Stimulated activated CD4-positive, alpha-beta T cell treated with anti-CD3 and anti-CD28 coated beads, Interleukin-4, amount 100 ng/mL, for 1 hour (primary cell): ENCODE measurements at regions not wholly inside any gene's neighbourhood (a gene's known extent, or its start where the extent isn't known, plus 50 kb on each side); places are given as distances from the start of the nearest gene placed in this dataset.

ENCODE experiments used
- DNase-seq: peaks from one replicate; pipeline ENCODE4 v3.0.0-alpha.2; 2020

DNA sequence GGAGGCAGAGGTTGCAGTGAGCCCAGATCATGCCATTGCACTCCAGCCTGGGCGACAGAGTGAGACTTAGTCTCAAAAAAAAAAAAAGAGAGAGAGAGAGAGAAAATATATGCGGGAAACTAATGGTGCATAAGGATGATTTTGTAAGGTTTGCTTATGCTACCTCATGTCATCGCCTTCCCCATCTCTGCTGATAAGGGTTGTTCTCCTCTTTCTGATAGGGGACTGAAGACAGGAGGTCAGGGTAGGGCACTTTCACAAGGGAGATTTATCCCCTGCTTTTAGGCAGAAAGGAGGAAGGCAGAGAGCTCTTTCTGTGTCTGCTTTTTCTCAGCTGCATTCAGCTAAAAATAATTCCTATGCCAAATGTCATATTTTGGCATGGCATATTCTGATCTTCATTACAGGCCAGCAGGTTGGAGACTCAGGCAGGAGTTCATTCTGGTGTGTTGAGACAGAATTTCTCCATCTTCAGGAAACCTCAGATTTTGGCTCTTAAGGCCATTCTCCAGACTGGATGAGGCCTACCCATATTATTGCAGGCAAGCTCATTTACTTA lies 220.2 kb downstream of the AUH start:
- no peak for DNase-seq

DNA sequence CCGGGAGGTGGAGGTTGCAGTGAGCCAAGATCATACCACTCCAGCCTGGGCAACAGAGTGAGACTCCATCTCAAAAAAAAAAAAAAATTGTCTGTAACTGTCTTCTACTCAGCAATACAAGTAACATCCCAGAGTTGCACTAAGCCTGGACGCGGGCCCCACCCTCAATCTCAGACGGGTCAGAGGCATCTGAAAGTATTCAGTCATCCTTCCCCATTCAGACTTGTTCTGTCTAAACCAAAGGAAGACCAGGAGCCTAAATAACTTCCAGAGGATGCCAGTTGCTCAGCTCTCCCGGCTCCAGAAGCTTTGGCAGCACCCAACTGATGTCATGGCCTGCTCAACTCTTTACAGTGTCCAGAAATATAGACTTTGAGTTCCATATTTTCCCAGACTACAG lies 218.6 kb downstream of the AUH start:
- DNase-seq, result no peak

DNA sequence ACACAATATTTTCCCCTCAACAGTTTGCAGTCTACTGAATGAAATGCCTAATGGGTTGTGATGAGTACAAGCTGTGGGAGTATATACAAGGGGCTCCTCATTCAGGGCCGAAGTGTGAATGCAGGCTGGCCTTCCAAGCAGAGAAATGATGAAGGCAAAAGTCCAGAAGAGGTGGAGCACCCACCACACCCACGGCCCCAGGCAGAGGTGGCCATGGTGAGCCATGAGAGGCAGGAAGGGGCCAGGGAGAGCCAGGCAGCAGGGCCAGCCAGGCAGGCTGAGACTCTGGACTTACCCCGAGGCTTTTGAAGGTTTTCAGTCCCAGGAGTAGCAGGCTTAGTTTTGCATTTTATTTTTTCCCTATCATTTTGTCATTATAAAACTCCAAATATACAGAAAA lies 218.1 kb downstream of the AUH start:
- DNase-seq, result no peak

DNA sequence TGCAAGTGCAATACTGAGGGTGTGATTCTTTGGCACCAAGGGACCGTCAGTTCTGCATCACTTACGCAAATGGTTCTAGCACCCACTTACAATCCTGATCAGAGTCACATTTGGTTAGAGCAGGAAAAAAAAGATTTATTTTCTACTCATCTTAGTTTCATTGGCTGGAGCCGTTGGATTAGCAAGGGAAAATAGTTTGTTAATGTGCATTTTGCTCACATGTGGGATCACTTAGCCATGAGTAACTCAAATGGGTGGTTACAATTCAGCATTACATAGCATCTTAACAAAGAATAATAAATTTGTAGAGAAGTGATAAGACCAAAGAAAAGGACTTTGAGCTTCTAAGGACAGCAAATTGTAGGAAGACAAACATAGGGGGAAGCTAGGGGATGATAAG lies 216.9 kb downstream of the AUH start:
- no peak for DNase-seq

DNA sequence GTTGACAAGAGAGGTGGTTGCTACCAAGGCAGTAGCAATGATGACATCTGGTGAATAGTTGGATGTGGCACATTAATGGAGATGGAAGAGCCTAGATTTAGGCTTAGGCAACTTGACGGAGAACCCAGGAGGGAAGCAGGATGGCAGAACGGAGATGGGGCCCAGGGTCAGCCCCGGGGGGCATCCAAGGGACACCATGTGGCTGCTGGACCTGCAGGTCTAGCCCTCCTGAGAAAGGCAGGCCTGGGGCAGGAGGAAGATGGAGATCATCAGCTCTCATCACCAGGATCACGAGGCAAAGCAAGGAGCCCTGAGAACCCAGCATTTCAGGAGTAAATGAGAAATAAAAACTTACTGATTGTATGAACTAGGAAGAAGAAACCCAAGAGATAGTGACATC lies 216.2 kb downstream of the AUH start:
- DNase-seq, result no peak

DNA sequence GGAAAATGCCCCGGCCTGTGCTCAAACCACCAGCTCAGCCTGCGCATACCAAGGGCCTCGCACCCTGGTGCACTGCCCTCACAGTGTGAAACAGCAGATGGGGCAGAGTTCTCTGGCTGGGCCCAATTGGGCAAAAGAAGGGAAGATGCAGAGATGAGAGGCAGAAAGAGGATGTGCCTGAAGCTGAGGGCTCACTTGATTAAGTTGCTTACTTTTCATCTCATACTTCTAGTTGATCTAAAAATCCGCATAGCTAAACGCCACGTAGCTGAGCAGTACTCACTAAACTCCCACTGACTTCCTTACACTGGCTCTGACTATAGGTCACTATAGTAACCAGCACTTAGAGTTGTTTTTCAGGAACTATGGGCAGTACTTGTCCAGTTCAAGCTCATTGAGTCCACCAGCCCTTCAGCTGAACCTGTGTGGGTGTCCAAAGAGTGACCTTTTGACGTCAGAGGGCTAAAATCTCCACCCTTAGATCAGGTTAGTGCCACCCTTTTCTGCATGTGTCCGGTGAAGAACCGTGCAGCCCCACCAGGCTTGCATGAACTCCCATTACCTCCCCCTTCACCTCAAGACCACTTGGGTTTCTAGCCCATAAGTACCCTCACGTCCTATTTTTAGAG lies 215.2 kb downstream of the AUH start:
- no peak for DNase-seq

DNA sequence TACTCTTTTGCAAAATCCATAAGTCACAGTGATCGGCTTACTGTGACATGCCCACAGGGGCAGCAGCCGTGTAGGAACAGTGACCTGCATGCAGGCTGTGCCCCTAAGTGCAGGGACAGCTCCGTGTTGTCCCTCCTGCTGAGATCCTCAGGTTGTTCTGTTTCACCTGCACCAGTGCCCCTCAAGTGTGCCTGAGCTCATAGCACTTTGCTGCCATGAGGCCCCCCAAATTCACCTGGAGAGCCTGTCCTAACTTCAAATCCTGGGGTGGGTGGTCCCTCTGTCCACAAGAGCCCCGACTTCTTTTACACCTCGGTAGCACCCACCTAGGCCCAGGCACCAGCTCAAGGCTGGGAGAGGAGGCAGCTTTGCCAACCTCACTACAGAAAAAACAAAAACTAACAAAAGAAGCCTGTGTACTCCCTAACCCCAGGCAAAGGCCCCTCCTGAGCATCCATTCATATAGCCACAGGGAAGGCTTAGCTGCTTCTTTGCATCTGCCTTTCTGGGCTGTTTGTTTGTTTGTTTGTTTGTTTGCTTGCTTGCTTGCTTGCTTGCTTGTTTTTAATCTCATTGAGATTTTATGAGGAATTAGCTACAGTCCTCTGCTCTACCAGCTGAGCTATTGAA lies 214.5 kb downstream of the AUH start:
- no peak for DNase-seq

DNA sequence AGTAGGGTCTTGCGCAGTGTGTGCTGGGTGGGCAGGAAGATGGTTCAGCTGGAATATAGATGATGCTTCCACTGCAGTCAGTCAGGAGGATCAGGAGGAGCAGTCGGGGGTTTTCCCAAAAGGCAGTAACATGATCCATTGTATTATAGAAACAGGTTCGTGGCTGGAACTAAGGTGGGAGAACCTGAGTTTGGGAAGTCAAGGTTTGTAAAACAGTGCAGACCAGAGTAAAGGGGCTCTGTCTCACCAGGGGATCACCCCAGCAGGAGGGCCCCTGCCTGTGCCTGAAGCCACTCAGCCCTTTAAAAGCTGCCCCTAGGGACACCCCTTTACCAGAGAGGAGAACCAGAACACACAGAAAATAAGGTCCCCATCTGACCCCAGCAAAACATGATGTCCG lies 213.4 kb downstream of the AUH start:
- DNase-seq, result no peak

DNA sequence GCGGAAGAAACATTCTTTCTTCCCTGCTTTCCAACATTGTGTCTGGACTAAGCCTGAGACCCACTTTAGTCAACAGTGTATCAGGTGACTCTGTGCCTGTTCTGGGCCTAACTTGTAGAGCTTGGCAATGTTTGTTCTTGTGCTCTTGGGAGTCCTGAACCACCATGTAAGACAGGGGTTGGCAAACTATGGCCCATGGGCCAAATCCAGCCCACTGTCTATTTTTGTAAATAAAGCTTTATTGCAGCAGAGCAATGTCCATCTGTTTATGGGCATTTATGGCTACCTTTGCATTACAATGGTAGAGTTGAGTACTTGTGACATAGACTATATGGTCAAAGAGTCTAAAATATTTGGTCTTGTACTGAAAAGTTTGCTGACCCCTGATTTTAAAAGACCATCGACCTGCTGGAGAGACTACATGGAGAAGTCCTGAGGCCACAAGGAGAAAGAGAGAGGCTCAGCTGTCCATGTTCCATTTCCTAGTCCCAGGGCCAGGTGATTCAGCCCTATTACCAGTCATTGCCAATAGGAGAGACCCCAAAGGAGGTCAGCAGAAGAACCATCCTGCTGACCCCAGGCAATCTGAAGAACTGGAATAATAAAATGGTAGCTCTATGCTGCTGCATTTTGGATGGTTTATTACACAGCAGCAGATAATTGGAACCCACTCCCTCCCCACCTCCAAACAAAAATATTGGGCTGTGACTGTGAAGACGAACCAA lies 211.3 kb downstream of the AUH start:
- DNase-seq, result no peak

DNA sequence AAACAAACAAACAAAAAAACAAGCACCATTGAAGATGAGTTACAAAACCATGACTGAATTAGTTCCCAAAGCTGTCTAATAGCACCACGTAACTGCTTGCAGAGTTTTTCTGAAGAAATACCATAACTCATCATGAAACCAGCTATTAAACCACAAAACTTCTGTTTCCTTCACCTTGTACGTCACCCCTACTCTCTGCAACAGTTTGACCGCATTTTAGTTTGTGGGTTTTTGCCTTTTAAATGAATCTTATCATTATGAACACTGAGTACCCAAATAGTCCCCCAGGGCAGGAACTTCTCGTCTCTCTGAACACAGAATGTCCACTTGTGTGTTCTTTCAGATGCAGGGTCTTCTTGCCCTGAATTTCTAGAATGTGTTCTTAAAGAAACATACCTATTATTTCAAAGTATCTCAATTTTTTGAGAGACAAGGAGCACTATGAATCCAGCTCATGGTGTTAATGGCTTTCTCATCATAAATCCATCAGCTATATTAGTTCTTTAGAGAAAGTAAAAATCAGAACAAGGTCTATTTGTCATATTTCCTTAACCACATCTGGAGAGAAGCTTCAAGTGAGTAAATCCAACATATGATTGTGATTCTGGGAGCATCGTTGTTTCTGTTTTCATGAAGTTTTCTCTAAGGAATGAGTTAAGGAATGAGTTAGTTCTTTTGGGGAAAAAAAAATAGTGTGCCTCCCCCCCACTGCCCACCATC lies 210.6 kb downstream of the AUH start:
- DNase-seq, result no peak

DNA sequence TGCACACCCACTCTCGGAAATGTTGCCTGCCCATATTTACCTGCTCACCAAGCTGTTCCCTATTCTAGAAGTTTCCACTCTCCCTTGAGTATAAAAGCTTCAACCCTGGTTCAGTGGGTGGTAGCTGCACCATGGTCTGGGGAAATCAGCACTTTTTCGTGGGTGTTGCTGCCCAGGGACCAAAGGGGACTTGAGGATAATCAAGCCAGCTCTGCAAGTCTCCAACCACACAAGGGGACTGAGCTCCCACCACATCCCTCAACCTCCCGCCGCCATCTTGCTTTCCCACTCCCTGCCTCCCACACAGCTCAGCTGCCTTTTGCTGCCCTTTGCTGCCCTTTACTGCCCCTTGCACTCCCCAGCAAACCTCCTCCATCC lies 210.0 kb downstream of the AUH start:
- DNase-seq, result no peak

DNA sequence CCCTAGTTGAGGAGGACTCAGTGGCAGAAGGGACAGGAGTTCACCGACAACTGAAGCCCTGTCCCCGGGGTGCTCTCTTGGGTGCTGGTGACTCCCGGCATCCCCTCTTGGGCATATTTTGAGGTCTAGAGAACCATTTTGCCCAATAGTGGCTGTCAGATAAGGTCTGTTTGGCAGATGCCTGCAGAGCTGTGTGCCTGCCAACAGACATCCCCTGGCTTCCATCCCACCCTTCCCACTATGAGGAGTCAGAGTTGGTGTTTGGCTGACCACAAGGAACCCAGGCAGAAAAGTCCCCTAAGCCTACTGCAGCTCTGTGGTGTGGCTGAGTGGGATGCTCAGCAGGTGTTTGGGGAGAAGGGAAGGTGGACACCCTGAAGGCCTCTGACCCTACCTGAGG lies 207.0 kb downstream of the AUH start:
- no peak for DNase-seq

DNA sequence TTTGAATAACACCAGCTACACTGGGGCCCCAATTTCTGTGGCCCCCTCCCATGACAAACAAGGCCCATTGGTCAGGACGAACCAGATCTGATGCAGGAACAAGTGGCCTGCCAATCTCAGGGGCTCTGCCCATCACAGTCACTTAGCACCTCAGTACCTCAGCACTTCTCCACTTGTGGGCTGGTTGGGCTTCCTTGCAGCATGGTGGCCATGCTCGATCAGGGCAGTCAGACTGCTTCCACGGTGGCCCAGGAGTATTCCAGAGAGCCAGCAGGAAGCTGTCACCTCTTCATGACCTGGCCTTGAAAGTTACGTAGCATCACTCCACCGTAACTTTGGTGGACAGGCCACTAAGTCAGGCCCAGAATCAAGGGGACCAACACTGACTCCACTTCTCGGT lies 206.5 kb downstream of the AUH start:
- no peak for DNase-seq

DNA sequence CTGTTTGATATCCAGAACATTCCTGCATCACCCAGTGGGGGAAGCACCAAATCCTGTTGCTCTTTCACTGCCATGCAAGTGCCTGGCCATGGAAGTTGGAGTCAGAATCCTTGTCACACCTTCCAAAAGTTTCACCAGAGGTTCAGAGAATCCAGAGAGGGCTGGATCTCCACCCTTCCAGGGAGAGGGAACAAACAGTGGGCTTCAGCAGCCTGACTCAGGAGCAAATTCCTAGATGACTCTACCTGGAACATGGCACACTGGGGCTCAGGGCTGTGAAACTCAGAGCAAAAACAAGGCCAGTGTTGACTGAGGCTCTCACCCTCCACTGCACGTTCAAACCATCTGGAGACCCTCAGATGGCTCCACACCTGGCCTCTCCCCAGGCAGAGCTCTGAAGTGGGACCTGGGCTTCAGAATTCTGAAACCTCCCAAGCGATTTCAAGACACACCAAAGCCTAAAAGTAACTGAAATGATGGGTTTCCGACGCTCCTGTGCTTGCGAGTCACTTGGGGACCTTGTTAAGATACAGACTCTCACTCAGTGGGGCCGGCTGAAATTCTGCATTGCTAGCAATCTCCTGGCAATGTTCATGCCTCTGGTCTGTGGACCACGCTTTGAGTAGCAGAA lies 205.9 kb downstream of the AUH start:
- no peak for DNase-seq

DNA sequence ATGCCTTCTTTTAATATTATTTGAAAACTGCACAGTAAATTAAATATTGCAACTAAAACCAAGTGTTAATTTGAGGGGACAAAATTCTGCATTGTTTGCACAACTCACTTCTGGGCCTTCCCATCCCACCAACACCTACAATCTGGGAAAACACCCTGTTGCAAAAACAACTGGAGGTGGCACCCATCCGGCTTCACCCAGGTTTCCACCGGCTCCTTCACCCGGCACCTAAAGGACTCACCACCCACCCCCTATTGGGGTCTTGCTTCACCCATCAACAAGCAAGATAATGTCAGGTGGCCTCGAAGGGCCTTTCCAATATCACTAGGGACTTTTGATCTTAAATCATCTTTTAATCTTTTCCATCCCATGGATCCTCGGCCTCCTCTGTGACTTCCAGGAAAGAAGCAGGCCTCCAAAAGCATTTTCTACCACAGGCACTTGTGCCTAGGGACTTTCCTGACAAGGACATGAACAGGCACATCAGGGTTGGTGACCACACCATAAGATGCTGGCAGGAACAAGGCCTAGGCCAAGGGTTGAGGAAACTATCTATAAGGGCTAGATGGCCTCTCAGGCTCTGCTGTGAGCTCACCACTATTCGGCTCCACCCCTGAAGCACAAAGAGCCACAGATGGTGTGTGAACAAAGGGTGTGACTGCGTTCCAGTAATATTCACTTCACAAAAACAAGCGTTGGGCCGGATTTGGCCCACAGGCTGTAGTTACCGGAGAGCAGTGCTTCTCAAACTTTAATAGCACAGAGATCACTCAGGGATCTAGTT lies 205.1 kb downstream of the AUH start:
- no peak for DNase-seq

DNA sequence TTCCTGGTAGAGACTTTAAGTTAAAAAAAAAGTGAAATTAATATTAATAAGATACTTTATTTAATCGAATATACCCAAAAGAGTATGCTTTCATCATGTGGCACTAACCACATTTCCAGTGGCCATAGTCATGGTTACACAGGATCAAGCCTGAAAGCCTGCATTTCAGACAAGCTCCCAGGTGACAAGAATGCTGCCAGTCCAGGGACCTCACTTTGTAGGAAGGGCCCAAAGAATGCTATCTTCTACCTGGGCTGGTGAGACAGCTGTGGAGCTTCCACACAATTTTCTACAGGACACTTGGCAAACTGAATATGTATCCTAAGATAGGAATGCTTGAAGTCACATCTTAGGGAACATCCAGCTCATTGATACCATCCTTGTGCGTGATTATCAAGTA lies 203.8 kb downstream of the AUH start:
- no peak for DNase-seq

DNA sequence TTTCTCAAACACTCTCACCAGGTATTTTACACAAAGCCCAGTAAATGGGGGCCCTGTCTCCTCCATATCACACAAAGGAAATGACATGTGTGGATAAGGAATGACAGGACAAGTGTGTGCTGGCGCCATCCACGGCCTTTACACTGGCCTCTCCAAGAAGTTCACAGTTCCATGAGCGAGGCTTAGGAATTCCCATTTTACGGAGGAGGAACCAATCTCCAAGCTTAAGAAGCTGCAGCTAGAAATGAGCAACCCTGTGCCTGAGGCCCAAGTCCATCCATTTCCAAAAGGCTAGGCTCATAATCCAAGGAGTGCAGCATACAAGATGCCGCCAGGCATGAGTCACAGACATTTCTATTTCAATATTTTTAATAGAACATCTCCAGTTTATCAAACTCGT lies 203.4 kb downstream of the AUH start:
- no peak for DNase-seq

DNA sequence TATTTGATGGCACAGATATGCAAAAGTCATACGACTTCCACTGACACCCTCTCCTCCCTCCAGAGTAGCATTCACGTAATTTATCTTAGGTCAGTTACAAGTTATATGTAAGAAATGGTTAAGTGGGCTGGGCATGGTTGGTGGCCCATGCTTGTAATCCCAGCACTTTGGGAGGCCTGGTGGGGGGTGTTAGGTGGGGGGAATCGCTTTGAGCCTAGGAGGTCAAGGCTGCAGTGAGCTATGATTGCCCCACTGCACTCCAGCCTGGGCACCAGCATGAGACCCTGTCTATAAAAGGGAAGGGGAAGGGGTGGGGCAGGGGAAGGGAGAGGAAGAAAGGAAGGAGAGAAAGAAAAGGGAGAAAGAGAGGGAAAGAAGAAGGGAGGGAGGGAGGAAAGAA lies 202.8 kb downstream of the AUH start:
- DNase-seq, result no peak

DNA sequence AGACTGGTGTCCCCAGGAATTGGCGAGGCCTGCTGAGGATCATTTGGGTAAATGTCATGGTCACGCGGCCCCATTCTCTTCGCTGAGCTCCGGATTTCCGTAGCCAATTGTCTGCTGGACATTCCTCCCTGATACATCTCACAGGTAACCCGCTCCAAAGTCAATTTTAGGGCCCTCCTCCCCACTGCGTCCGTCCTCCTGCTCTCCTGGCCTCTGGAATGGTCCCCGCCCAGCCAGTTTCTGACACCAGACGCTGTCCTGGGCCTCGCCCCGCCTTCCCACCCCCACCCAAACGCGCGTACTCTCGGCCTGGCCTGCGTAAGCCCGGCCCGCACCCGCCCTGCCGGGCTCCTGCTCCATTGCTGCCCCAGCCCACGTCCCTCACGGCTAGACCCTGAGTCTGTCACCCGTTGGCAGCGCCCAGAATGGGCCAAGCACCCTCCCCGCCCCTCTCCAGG lies 202.0 kb downstream of the AUH start:
- DNase-seq, result no peak

DNA sequence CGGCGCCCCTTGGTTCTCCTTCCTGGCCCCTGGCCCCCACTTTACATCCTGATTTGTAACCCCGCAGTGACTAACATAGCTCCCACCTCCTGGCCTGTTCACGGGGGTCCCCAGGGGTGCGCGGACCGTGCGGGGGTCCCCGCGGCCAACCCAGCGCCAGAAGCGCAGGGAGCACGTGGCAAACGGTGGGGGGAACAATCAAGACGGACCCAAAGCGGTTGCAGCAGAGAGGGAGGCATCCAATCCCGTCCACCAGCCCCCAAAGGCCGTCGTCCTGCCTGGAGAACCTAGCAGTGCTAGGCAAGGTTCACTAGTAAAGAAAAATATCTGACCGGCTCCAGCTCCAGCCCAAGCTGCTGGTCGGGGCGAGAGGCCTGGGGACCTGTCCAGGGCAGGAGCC lies 201.5 kb downstream of the AUH start:
- no peak for DNase-seq

DNA sequence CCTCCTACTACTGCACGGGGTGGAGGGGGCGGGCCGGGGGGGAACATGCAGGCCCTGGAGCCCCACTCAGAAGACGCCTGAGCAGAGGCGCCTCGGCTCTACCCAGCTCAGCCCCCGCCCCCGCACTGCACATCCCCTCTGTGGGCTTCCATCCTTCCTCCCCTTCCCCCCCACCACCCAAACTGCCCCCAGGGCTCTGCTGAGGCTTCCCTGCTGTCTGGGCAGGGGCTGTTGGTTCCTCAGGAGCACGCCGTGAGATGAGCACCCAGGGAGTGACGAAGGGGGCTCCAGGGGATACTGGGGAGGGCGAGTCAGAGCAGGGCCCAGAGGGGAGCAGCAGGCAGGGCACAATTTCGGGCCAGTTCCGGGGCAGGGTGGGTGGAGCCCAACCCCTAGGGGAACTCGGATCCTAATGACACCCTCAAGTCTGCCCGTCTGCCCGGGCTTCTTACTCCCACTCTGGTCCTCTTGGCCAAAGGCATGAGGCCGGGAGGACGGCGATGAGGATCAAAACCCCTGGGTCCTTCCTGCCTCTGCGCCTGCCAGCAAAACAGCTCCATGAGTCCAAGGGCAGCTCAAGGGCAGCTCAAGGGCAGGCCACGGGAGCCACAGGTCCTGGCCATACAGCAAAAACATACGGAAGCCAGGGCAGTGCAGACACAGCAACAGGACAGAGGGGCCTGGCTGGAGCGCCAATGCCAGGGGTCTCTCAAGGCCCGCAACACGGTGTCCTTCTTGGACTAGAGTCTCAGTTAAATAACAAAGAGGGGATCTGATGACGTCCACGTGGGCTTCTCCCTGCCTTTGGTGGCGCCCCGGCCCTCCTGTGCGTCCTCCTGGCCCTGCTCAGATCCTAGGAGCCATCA lies 200.9 kb downstream of the AUH start:
- DNase-seq, result no peak
